ENCODE measurements at regions not wholly inside any gene's neighbourhood (a gene's known extent, or its start where the extent isn't known, plus 50 kb on each side); places are given as distances from the start of the nearest gene placed in this dataset.

DNA sequence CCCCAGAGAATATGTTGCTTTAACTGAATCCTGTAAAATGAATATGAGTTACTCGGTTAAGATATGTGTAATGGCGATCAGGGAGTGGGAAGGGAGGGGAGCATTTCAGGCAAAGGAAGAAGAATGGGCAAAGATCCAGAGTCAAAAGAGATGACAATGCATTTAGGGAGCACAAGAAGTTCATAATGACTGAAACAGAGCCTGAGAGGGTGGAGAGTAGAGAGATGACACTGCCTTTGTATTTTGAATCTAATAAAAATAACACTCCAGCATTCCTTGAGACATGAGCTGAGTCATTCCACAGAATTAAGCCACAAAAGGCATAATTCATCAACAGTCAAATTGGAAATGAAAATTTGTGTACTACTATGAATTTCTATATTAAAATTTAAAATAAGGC lies 105.3 kb upstream of the PEX5L start:
- no peak overlapping the region for H3K4me3 ChIP-seq (ENCODE audit: control insufficient read depth, low read depth, low read length)
- TF ChIP-seq, protein P1, sequence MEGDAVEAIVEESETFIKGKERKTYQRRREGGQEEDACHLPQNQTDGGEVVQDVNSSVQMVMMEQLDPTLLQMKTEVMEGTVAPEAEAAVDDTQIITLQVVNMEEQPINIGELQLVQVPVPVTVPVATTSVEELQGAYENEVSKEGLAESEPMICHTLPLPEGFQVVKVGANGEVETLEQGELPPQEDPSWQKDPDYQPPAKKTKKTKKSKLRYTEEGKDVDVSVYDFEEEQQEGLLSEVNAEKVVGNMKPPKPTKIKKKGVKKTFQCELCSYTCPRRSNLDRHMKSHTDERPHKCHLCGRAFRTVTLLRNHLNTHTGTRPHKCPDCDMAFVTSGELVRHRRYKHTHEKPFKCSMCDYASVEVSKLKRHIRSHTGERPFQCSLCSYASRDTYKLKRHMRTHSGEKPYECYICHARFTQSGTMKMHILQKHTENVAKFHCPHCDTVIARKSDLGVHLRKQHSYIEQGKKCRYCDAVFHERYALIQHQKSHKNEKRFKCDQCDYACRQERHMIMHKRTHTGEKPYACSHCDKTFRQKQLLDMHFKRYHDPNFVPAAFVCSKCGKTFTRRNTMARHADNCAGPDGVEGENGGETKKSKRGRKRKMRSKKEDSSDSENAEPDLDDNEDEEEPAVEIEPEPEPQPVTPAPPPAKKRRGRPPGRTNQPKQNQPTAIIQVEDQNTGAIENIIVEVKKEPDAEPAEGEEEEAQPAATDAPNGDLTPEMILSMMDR (conservative IDR thresholded peaks at IDR 0.05; ENCODE audit: control insufficient read depth, insufficient read depth, low read depth, low read length), result no peak
- DNase-seq (ENCODE audit: low read depth), result peak; percentile 43

DNA sequence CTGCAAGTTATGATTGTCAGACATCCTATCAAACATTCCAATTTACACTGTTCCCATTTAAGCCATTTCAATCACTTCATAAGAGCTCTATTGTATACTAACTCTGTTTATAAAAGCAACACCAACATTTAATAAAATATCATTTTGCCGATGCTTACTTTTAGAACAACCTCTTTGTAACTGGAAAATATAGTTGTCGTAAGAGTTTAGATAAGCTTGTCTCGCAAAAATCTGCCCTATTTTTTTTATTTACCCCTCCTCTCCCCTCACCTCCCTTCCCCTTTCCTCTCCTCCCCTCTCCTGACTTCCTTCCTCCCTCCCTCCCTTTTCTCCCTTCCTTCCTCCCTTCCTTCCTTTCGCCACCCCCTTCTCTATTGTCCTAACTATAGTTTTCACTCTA lies 105.7 kb upstream of the PEX5L start:
- no peak overlapping the region for H3K4me3 ChIP-seq (ENCODE audit: control insufficient read depth, low read depth, low read length)
- TF ChIP-seq, protein P1 (conservative IDR thresholded peaks at IDR 0.05; ENCODE audit: control insufficient read depth, insufficient read depth, low read depth, low read length), result no peak
- no peak for DNase-seq (ENCODE audit: low read depth)

DNA sequence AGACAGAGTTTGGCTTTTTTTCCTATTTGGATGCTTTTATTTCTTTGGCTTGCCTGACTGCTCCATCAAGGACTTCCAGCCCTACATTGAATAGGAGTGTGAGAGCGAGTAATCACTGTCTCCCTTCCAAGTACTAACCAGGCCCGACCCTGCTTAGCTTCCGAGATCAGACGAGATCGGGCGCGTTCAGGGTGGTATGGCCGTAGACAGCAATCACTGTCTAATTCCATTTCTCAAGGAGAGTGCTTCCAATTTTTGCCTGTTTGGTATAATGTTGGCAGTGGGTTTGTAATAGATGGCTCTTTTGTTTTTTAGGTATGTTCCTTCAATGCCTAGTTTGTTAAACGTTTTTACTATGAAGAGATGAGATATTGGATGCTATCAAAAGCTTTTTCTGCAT lies 125.0 kb upstream of the PEX5L start:
- no peak for DNase-seq (ENCODE audit: low read depth)
- no peak overlapping the region for H3K4me3 ChIP-seq (ENCODE audit: control insufficient read depth, low read depth, low read length)
- TF ChIP-seq, protein P1 (conservative IDR thresholded peaks at IDR 0.05; ENCODE audit: control insufficient read depth, insufficient read depth, low read depth, low read length), result no peak

DNA sequence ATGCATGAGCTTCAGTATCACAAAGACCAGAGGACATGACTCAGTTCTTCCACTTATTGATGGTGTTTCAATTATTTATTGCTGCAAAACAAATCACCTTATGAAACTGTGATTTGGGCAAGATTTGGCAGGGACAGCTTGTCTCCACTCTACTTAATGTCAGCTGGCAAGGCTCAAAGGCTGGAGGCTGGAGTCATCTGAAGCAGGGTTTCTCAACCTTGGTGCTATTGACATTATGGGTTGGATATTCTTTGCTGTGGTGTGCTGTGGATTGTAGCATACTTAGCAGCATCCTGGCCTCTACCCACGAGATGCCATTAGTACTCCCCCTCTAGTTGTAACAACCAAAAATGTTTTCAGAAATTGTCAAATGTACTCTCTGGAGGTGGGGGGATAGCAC lies 138.8 kb upstream of the PEX5L start:
- TF ChIP-seq, protein P1 (conservative IDR thresholded peaks at IDR 0.05; ENCODE audit: control insufficient read depth, insufficient read depth, low read depth, low read length), result no peak
- no peak overlapping the region for H3K4me3 ChIP-seq (ENCODE audit: control insufficient read depth, low read depth, low read length)
- DNase-seq (ENCODE audit: low read depth), result no peak

DNA sequence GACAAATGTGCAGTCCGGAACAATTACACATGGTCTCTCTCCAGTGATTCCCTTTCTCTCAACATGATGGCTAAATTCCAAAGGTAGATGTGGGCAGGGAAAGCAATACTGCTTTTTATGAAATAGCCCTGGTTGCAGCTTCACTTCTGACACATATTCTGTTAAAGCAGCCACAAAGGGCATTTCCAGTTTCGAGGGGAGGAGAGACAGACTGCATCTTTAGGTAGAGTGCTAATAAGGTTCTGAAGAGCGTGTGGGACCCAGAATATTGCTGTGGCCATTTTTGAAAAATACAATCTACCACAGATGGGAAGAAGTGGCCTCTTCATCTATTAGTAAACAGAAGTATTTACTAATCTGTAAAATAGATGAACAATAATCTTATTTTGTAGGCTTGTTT lies 139.3 kb upstream of the PEX5L start:
- H3K4me3 ChIP-seq (ENCODE audit: control insufficient read depth, low read depth, low read length), result no peak overlapping the region
- no peak for DNase-seq (ENCODE audit: low read depth)
- TF ChIP-seq, protein P1 (conservative IDR thresholded peaks at IDR 0.05; ENCODE audit: control insufficient read depth, insufficient read depth, low read depth, low read length), result no peak

DNA sequence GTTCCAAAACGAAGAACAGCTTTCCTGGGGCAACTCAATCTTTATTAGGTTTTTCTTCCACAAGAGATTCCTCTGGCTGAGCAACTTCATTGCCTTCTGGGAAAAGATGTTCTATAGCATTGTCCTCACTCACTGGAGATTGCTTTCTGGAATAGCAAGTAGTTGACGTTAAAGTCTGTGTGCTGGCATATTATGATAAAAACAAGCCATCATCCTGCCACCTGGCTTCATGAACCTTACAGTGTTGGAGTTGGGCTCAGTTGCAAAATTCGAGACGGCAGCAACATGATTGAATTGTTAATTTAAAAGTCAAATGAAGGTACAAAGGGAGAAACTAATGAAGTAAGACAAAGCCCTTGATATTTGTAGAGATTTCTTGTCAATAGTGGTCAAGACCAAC lies 140.5 kb upstream of the PEX5L start:
- no peak overlapping the region for H3K4me3 ChIP-seq (ENCODE audit: control insufficient read depth, low read depth, low read length)
- TF ChIP-seq, protein P1 (conservative IDR thresholded peaks at IDR 0.05; ENCODE audit: control insufficient read depth, insufficient read depth, low read depth, low read length), result no peak
- DNase-seq (ENCODE audit: low read depth), result no peak

DNA sequence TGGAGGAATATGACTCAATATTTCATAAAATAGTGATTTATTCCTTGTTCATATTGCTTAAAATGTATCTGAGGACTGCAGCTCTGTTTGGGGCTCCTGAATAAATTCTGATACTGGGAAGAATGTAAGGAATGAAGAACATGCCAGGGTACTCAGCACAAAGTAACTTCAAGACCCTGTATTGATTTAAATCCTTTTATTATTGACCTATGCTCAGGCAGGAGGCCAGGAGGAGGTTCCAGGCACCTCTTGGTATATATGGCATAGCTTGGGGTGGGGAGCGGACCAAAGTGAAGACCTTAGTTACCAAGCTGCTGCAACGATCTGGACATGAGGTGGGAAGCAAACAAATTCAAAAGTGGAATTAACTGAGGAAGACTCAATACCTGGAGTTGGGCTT lies 142.8 kb upstream of the PEX5L start:
- H3K4me3 ChIP-seq (ENCODE audit: control insufficient read depth, low read depth, low read length), result no peak overlapping the region
- TF ChIP-seq, protein P1 (conservative IDR thresholded peaks at IDR 0.05; ENCODE audit: control insufficient read depth, insufficient read depth, low read depth, low read length), result no peak
- DNase-seq (ENCODE audit: low read depth), result no peak

All from fibroblast of mammary gland (primary cell).